Kidney tubule cell (primary cell): ENCODE measurements at regions not wholly inside any gene's neighbourhood (a gene's known extent, or its start where the extent isn't known, plus 50 kb on each side); places are given as distances from the start of the nearest gene placed in this dataset.

Experiments used
- DNase-seq: peaks from one replicate; pipeline ENCODE4 v3.0.0-alpha.2; 2018; ENCODE audit warnings: low spot score

GRCh38 chr5:135248801-135249231 is 150.2 kb downstream of the MACROH2A1 start:
- no peak for DNase-seq

- peak; percentile 89 for DNase-seq
Observed at GRCh38 chr5:135246923-135247795, 151.9 kb downstream of the MACROH2A1 start.

- no peak for DNase-seq
Observed at GRCh38 chr5:135246605-135246922, 152.5 kb downstream of the MACROH2A1 start.

GRCh38 chr5:135245521-135246499 is 153.2 kb downstream of the MACROH2A1 start:
- peak; percentile 53 for DNase-seq

- DNase-seq: no peak
Observed at GRCh38 chr5:135244620-135245021, 154.4 kb downstream of the MACROH2A1 start.

- DNase-seq: no peak
Observed at GRCh38 chr5:135243556-135244285, 155.3 kb downstream of the MACROH2A1 start.

GRCh38 chr5:135242866-135243555 is 156.0 kb downstream of the MACROH2A1 start:
- DNase-seq: no peak

GRCh38 chr5:135242021-135242865 is 156.8 kb downstream of the MACROH2A1 start:
- DNase-seq: peak; percentile 81

- DNase-seq: peak; percentile 23
Observed at GRCh38 chr5:135241536-135241935, 157.5 kb downstream of the MACROH2A1 start.

GRCh38 chr5:135240781-135241360 is 158.2 kb downstream of the MACROH2A1 start:
- no peak for DNase-seq

- no peak for DNase-seq
Observed at GRCh38 chr5:135240283-135240633, 158.8 kb downstream of the MACROH2A1 start.

- no peak for DNase-seq
Observed at GRCh38 chr5:135239453-135240282, 159.4 kb downstream of the MACROH2A1 start.

- DNase-seq: peak; percentile 67
Observed at GRCh38 chr5:135238622-135239452, 160.2 kb downstream of the MACROH2A1 start.

GRCh38 chr5:135237748-135238103 is 161.3 kb downstream of the MACROH2A1 start:
- DNase-seq: no peak

GRCh38 chr5:135236908-135237747 is 161.9 kb downstream of the MACROH2A1 start:
- no peak for DNase-seq

GRCh38 chr5:135236228-135236907 is 162.7 kb downstream of the MACROH2A1 start:
- DNase-seq: no peak
